ENCODE measurements at regions not wholly inside any gene's neighbourhood (a gene's known extent, or its start where the extent isn't known, plus 50 kb on each side); places are given as distances from the start of the nearest gene placed in this dataset.

GRCh38 chr12:92012691-92013090, 133.0 kb downstream of the BTG1 start:
- no peak for TF ChIP-seq CTCF (IDR thresholded peaks at IDR 0.05; ENCODE audit: low read depth, low read length, missing control alignments)
- no peak overlapping the region for H3K4me3 ChIP-seq (replicated peaks; ENCODE audit: low read depth, low read length)
- no peak for DNase-seq (ENCODE audit: extremely low read depth, low read depth)

- H3K4me3 ChIP-seq (replicated peaks; ENCODE audit: low read depth, low read length), result no peak overlapping the region
- no peak for TF ChIP-seq CTCF (IDR thresholded peaks at IDR 0.05; ENCODE audit: low read depth, low read length, missing control alignments)
- no peak for DNase-seq (ENCODE audit: extremely low read depth, low read depth)
Measured at GRCh38 chr12:92010853-92011701, 134.6 kb downstream of the BTG1 start.

GRCh38 chr12:92010368-92010767, 135.3 kb downstream of the BTG1 start:
- H3K4me3 ChIP-seq (replicated peaks; ENCODE audit: low read depth, low read length), result no peak overlapping the region
- DNase-seq (ENCODE audit: extremely low read depth, low read depth), result no peak
- TF ChIP-seq CTCF (IDR thresholded peaks at IDR 0.05; ENCODE audit: low read depth, low read length, missing control alignments), result no peak

- H3K4me3 ChIP-seq (replicated peaks; ENCODE audit: low read depth, low read length), result no peak overlapping the region
- no peak for TF ChIP-seq CTCF (IDR thresholded peaks at IDR 0.05; ENCODE audit: low read depth, low read length, missing control alignments)
- no peak for DNase-seq (ENCODE audit: extremely low read depth, low read depth)
Measured at GRCh38 chr12:92008345-92008744, 137.3 kb downstream of the BTG1 start.

- TF ChIP-seq CTCF (IDR thresholded peaks at IDR 0.05; ENCODE audit: low read depth, low read length, missing control alignments), result no peak
- no peak for DNase-seq (ENCODE audit: extremely low read depth, low read depth)
- H3K4me3 ChIP-seq (replicated peaks; ENCODE audit: low read depth, low read length), result no peak overlapping the region
Measured at GRCh38 chr12:92007787-92008186, 137.9 kb downstream of the BTG1 start.

GRCh38 chr12:92003701-92004100, 141.9 kb downstream of the BTG1 start:
- no peak for DNase-seq (ENCODE audit: extremely low read depth, low read depth)
- no peak for TF ChIP-seq CTCF (IDR thresholded peaks at IDR 0.05; ENCODE audit: low read depth, low read length, missing control alignments)
- no peak overlapping the region for H3K4me3 ChIP-seq (replicated peaks; ENCODE audit: low read depth, low read length)

Measured in HFF-Myc (cell line).